Endothelial cell (in vitro differentiated cells): ENCODE measurements at regions not wholly inside any gene's neighbourhood (a gene's known extent, or its start where the extent isn't known, plus 50 kb on each side); places are given as distances from the start of the nearest gene placed in this dataset.

Experiments used
- DNase-seq: peaks from one replicate; pipeline ENCODE4 v3.0.0; 2021; ENCODE audit warnings: low spot score
- H3K27ac Mint-ChIP-seq: one replicate; pipeline ENCODE4 v1.8.0; 2021; ENCODE audit warnings: mixed read lengths, inconsistent platforms; ENCODE audit not compliant: unreplicated experiment
- H3K27me3 Mint-ChIP-seq: one replicate; pipeline ENCODE4 v1.8.0; 2021; ENCODE audit warnings: mild to moderate bottlenecking, moderate library complexity, mixed read lengths, inconsistent platforms; ENCODE audit not compliant: unreplicated experiment
- H3K36me3 Mint-ChIP-seq: one replicate; pipeline ENCODE4 v1.8.0; 2021; ENCODE audit warnings: mild to moderate bottlenecking, low read depth, mixed read lengths, inconsistent platforms; ENCODE audit not compliant: unreplicated experiment
- H3K4me1 Mint-ChIP-seq: one replicate; pipeline ENCODE4 v1.8.0; 2021; ENCODE audit warnings: mild to moderate bottlenecking, mixed read lengths, inconsistent platforms; ENCODE audit not compliant: unreplicated experiment
- H3K4me3 Mint-ChIP-seq: one replicate; pipeline ENCODE4 v1.8.0; 2021; ENCODE audit warnings: mild to moderate bottlenecking, mixed read lengths, inconsistent platforms; ENCODE audit not compliant: unreplicated experiment
- H3K9me3 Mint-ChIP-seq: one replicate; pipeline ENCODE4 v1.8.0; 2021; ENCODE audit warnings: mixed read lengths, inconsistent platforms; ENCODE audit not compliant: unreplicated experiment
- CTCF ChIP-seq: fragments of 200-600 bp; sonication (generic); IDR thresholded peaks from one replicate; pipeline ENCODE4 v1.5.0; 2021; ENCODE audit warnings: antibody characterized with exemption; ENCODE audit not compliant: unreplicated experiment

- no peak for DNase-seq
- Mint-ChIP-seq H3K27me3 (peaks cover 2% of the 10 kb centered on the region), H3K4me1 (no peaks in the 10 kb centered on the region), H3K27ac (no peak overlapping the region), H3K4me3 (no peak overlapping the region), H3K9me3 (no peaks in the 10 kb centered on the region), H3K36me3 (no peaks in the 10 kb centered on the region)
- no peak for TF ChIP-seq CTCF
Measured at GRCh38 chr20:39756369-39756768, 794.2 kb downstream of the DHX35 start.

GRCh38 chr20:39752262-39752876 lies 790.2 kb downstream of the DHX35 start:
- Mint-ChIP-seq H3K27me3 (no peaks in the 10 kb centered on the region), H3K4me3 (no peak overlapping the region), H3K27ac (no peak overlapping the region), H3K9me3 (no peaks in the 10 kb centered on the region), H3K4me1 (no peaks in the 10 kb centered on the region), H3K36me3 (no peaks in the 10 kb centered on the region)
- no peak for TF ChIP-seq CTCF
- DNase-seq, result no peak

GRCh38 chr20:39751557-39752137 lies 789.5 kb downstream of the DHX35 start:
- no peak for DNase-seq
- Mint-ChIP-seq H3K4me3 (no peak overlapping the region), H3K9me3 (no peaks in the 10 kb centered on the region), H3K36me3 (no peaks in the 10 kb centered on the region), H3K4me1 (no peaks in the 10 kb centered on the region), H3K27ac (no peak overlapping the region), H3K27me3 (no peaks in the 10 kb centered on the region)
- no peak for TF ChIP-seq CTCF

- no peaks in the 10 kb centered on the region for H3K4me1 Mint-ChIP-seq
- DNase-seq, result no peak
- no peak for TF ChIP-seq CTCF
- H3K36me3 Mint-ChIP-seq, result no peaks in the 10 kb centered on the region
- H3K27ac Mint-ChIP-seq, result no peak overlapping the region
- H3K9me3 Mint-ChIP-seq, result no peaks in the 10 kb centered on the region
- no peaks in the 10 kb centered on the region for H3K27me3 Mint-ChIP-seq
- no peak overlapping the region for H3K4me3 Mint-ChIP-seq
Measured at GRCh38 chr20:39745380-39745779, 783.2 kb downstream of the DHX35 start.

GRCh38 chr20:39738651-39739050 lies 776.5 kb downstream of the DHX35 start:
- Mint-ChIP-seq H3K27ac (no peak overlapping the region), H3K4me3 (no peak overlapping the region), H3K36me3 (no peaks in the 10 kb centered on the region), H3K4me1 (peaks cover 2% of the 10 kb centered on the region), H3K9me3 (no peaks in the 10 kb centered on the region), H3K27me3 (no peaks in the 10 kb centered on the region)
- TF ChIP-seq CTCF, result no peak
- DNase-seq, result no peak
